ENCODE measurements at regions not wholly inside any gene's neighbourhood (a gene's known extent, or its start where the extent isn't known, plus 50 kb on each side); places are given as distances from the start of the nearest gene placed in this dataset.
"Not testable (repeated sequence)": the region's sequence is repeated elsewhere in the genome, so short reads cannot be mapped to it uniquely, and the experiment has no call there.

GRCh38 chr4:149203256-149204001, 612.2 kb downstream of the IQCM start:
- DNase-seq (ENCODE audit: low spot score): no peak

- DNase-seq (ENCODE audit: low spot score): no peak
These were observed 613.5 kb downstream of the IQCM start for GRCh38 chr4:149202117-149202516.

GRCh38 chr4:149199594-149199993, 616.0 kb downstream of the IQCM start:
- DNase-seq (ENCODE audit: low spot score): no peak

- DNase-seq (ENCODE audit: low spot score): no peak
These were observed 621.6 kb downstream of the IQCM start for GRCh38 chr4:149194061-149194460.

DNA sequence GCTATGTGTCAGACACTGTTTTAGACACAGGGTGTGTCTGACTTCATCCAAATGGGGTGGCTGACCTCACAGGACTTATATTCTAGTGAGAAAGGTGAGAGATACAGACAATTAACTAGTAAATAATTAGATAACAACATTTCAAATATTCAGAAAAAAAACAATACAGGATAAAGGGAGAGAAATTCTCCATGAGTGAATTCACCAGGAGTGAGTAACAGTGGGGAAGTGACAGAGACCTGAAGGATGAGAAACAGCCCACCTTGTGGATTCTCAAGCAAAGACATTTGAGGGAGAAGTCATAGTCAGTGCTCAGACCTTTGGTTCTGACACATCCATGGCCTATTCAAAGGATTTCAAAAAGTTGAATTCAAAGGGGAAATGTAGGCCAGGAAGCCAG, 627.9 kb downstream of the IQCM start:
- DNase-seq (ENCODE audit: low spot score): no peak

GRCh38 chr4:149183638-149184037, 632.0 kb downstream of the IQCM start:
- DNase-seq (ENCODE audit: low spot score): no peak

DNA sequence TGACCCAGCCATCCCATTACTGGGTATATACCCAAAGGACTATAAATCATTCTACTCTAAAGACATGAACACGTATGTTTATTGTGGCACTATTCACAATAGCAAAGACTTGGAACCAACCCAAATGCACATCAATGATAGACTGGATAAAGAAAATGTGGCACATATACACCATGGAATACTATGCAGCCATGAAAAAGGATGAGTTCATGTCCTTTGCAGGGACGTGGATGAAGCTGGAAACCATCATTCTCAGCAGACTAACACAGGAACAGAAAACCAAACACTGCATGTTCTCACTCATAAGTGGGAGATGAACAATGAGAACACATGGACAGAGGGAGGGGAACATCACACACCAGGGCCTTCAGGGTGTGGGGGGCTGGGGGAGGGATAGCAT, 634.2 kb downstream of the IQCM start:
- DNase-seq (ENCODE audit: low spot score): not testable (repeated sequence)

GRCh38 chr4:149176039-149176438, 639.6 kb downstream of the IQCM start:
- DNase-seq (ENCODE audit: low spot score): no peak

DNA sequence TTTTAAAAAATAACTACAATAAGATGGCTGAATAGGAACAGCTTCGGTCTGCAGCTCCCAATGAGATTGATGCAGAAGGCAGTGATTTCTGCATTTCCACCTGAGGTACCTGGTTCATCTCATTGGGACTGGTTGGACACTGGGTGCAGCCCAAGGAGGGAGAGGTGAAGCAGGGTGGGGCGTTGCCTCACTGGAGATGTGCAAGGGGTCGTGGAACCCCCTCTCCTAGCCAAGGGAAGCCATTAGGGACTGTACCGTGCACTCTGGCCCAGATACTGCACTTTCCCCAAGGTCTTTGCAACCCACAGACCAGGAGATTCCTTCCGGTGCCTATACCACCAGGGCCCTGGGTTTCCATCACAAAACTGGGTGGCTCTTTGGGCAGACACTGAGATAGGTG, 640.1 kb downstream of the IQCM start:
- no peak for DNase-seq (ENCODE audit: low spot score)

DNA sequence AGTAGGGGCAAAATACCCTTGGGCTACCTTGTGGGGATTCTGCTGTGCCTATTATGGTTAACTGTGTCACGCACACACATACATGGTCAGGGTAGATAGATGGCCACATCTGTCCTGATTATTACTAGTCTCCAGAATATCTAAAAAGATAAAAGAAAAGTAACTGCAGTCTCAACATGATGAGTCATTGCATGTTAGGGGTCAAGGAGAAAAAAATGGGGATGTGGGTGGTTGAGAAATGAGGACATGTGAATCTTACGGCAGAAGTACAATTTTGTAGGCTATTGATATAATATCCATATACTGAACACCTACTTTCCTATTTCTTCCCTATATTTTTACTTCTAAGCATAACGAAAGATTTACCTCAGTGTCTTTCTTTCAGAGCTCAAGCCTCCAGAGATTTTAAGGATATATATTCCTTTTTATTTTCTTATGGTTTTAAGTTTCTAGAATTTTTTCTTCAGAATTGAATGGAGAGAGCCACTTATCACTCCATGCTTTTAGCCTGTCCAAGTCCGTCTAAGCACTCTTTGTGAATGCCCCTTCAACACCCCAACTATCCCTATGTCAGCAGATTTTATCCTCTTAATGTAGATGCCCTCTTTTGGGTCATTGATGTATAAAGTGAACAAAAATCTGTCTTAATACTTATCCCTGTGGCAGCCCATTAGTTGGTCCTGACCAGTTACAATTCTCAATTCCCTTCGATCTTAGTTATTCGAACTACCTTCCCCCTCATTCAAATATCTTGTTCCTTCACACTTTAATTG, 642.2 kb downstream of the IQCM start:
- DNase-seq (ENCODE audit: low spot score): no peak

DNA sequence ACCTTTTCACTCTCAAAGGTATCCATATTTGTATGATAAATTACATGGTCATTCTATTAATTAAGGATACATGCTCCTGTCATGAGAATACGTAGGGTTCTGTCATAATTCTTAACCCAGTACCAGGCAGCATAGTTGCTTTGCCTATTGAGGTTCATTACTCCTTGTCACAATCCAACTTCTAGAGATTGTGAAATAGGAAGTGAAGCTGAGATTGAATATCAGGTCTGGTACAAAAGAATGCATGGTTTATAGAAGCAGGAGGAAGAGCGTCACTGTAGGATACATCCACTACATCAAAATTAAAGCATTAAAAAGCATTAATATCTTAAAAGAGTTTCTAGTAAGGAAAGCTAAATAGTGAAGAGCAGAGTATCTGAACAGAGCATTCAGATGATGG, 647.0 kb downstream of the IQCM start:
- DNase-seq (ENCODE audit: low spot score): no peak

- DNase-seq (ENCODE audit: low spot score): no peak
These were observed 648.8 kb downstream of the IQCM start for GRCh38 chr4:149166876-149167275.

DNA sequence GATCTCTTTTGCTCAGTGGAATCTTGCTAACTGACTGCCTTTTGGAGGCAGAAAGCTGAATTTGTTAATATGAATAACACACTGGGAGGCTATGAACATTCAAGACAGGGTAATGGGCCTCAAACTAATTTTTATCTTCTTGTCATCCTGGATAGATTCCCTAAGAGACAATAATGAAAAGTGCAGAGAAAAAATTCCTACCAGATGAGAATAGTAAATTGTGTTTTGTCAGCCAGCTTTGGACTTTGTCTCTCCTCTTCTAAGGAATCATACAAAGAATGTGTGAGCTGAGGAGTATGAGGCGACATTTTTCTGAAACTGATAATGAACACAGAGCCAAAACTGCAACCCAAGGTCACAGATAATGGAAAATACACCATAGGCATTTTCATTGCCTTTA, 649.3 kb downstream of the IQCM start:
- no peak for DNase-seq (ENCODE audit: low spot score)

DNA sequence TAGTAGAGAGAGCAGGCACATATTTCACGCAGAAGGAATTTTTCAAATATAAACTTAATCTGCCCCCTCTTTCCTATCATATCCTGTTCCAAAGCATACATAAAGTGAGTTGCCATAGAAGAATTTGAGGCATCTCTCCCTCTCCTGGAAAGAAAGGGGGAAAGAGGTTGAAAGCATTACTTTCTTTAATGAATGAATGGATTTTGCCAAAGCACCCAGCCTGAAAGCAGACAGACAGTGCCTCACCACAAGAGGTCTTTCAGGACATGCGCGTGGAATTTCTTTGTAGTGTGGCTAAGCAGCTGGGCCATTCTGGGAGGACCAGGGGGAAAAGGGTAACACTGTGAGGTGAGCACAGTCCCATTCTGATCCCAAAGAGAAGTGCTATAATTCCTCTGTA, 651.4 kb downstream of the IQCM start:
- DNase-seq (ENCODE audit: low spot score): no peak

- no peak for DNase-seq (ENCODE audit: low spot score)
These were observed 654.4 kb downstream of the IQCM start for GRCh38 chr4:149161247-149161646.

GRCh38 chr4:149160370-149160769, 655.3 kb downstream of the IQCM start:
- no peak for DNase-seq (ENCODE audit: low spot score)

GRCh38 chr4:149158817-149159216, 656.8 kb downstream of the IQCM start:
- DNase-seq (ENCODE audit: low spot score): no peak

- no peak for DNase-seq (ENCODE audit: low spot score)
These were observed 669.8 kb downstream of the IQCM start for GRCh38 chr4:149145803-149146202.

- DNase-seq (ENCODE audit: low spot score): no peak
These were observed 671.6 kb downstream of the IQCM start for GRCh38 chr4:149144060-149144459.

- no peak for DNase-seq (ENCODE audit: low spot score)
These were observed 674.3 kb downstream of the IQCM start for GRCh38 chr4:149141391-149141790.

- DNase-seq (ENCODE audit: low spot score): no peak
These were observed 674.8 kb downstream of the IQCM start for GRCh38 chr4:149140841-149141240.

GRCh38 chr4:149136951-149137620, 678.6 kb downstream of the IQCM start:
- no peak for DNase-seq (ENCODE audit: low spot score)

DNA sequence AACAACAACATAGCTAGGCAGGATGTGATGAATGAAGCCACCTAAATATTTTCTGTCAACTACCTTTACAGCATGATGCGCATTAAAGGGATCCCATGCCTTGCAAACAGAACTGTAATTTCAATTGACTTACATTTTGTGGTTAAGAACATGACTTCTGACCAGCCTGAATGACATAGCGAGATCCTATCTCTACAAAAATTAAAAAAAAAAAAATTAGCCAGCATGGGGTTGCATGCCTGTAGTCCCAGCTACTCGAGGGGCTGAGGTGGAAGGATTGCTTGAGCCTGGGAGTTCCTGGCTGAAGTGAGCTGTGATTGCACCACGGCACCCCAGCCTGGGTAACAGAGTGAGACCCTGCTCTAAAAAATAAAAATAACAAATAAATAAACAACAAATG, 680.6 kb downstream of the IQCM start:
- no peak for DNase-seq (ENCODE audit: low spot score)

Measured in mucosa of gallbladder (tissue), 1 donor.